GM21737 (cell line): ENCODE measurements at regions not wholly inside any gene's neighbourhood (a gene's known extent, or its start where the extent isn't known, plus 50 kb on each side); places are given as distances from the start of the nearest gene placed in this dataset.

Experiments
- ATAC-seq: cut with Tn5 transposase; IDR thresholded peaks from one replicate; pipeline ENCODE4 v1.9.1; 2021; ENCODE audit warnings: mild to moderate bottlenecking, moderate library complexity; ENCODE audit not compliant: unreplicated experiment

- ATAC-seq: no peak
These were observed 630.7 kb upstream of the PLXNA2 start for GRCh38 chr1:208874915-208875314.

GRCh38 chr1:208879022-208879421 is 634.8 kb upstream of the PLXNA2 start:
- no peak for ATAC-seq

GRCh38 chr1:208880433-208881100 is 636.4 kb upstream of the PLXNA2 start:
- no peak for ATAC-seq

- no peak for ATAC-seq
These were observed 640.9 kb upstream of the PLXNA2 start for GRCh38 chr1:208885060-208885459.

GRCh38 chr1:208885650-208886049 is 641.5 kb upstream of the PLXNA2 start:
- ATAC-seq: no peak

GRCh38 chr1:208888376-208888775 is 644.2 kb upstream of the PLXNA2 start:
- ATAC-seq: no peak

GRCh38 chr1:208892147-208892546 is 648.0 kb upstream of the PLXNA2 start:
- ATAC-seq: no peak

- ATAC-seq: no peak
These were observed 649.1 kb upstream of the PLXNA2 start for GRCh38 chr1:208893251-208893650.

GRCh38 chr1:208895181-208895580 is 651.0 kb upstream of the PLXNA2 start:
- no peak for ATAC-seq

GRCh38 chr1:208895820-208896219 is 651.6 kb upstream of the PLXNA2 start:
- no peak for ATAC-seq

GRCh38 chr1:208896768-208897167 is 652.6 kb upstream of the PLXNA2 start:
- no peak for ATAC-seq

- no peak for ATAC-seq
These were observed 655.3 kb upstream of the PLXNA2 start for GRCh38 chr1:208899438-208899837.

GRCh38 chr1:208903251-208903905 is 659.2 kb upstream of the PLXNA2 start:
- ATAC-seq: no peak

- no peak for ATAC-seq
These were observed 663.6 kb upstream of the PLXNA2 start for GRCh38 chr1:208907790-208908189.

- ATAC-seq: no peak
These were observed 665.1 kb upstream of the PLXNA2 start for GRCh38 chr1:208909011-208909984.

- no peak for ATAC-seq
These were observed 666.0 kb upstream of the PLXNA2 start for GRCh38 chr1:208910161-208910560.

- no peak for ATAC-seq
These were observed 666.2 kb upstream of the CAMK1G start for GRCh38 chr1:208917281-208917680.

- ATAC-seq: no peak
These were observed 665.8 kb upstream of the CAMK1G start for GRCh38 chr1:208917723-208918122.

- ATAC-seq: no peak
These were observed 665.4 kb upstream of the CAMK1G start for GRCh38 chr1:208918160-208918559.

- ATAC-seq: no peak
These were observed 664.1 kb upstream of the CAMK1G start for GRCh38 chr1:208919371-208919770.

GRCh38 chr1:208921259-208921658 is 662.3 kb upstream of the CAMK1G start:
- no peak for ATAC-seq

GRCh38 chr1:208923456-208923855 is 660.1 kb upstream of the CAMK1G start:
- no peak for ATAC-seq
